ENCODE measurements at regions not wholly inside any gene's neighbourhood (a gene's known extent, or its start where the extent isn't known, plus 50 kb on each side); places are given as distances from the start of the nearest gene placed in this dataset.

DNA sequence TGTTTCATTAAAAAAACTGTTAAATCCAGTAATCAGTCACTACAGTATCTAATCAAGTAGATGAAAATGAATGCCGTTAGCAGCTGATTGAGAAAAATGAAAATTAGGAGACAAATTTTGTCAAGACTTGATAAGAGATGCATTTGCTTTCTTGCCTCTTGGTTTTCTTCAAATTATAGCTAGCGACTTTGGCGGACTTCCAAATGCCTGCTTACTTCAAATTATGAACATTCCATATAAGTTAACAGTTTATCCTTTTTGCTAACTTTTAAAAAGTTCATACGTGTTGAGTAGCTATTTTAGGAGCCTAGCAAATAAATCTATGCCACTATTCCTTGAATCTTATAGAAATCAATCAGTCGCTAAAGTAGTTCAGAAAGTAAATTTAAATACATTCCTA, 58.8 kb downstream of the PPP4R3C start:
- TF ChIP-seq, protein P1, sequence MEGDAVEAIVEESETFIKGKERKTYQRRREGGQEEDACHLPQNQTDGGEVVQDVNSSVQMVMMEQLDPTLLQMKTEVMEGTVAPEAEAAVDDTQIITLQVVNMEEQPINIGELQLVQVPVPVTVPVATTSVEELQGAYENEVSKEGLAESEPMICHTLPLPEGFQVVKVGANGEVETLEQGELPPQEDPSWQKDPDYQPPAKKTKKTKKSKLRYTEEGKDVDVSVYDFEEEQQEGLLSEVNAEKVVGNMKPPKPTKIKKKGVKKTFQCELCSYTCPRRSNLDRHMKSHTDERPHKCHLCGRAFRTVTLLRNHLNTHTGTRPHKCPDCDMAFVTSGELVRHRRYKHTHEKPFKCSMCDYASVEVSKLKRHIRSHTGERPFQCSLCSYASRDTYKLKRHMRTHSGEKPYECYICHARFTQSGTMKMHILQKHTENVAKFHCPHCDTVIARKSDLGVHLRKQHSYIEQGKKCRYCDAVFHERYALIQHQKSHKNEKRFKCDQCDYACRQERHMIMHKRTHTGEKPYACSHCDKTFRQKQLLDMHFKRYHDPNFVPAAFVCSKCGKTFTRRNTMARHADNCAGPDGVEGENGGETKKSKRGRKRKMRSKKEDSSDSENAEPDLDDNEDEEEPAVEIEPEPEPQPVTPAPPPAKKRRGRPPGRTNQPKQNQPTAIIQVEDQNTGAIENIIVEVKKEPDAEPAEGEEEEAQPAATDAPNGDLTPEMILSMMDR (IDR thresholded peaks at IDR 0.05; ENCODE audit: low read depth, low read length, missing control alignments) = no peak
- H3K4me3 ChIP-seq (replicated peaks; ENCODE audit: low read depth, low read length) = no peak overlapping the region
- DNase-seq (ENCODE audit: extremely low read depth, low read depth) = no peak

DNA sequence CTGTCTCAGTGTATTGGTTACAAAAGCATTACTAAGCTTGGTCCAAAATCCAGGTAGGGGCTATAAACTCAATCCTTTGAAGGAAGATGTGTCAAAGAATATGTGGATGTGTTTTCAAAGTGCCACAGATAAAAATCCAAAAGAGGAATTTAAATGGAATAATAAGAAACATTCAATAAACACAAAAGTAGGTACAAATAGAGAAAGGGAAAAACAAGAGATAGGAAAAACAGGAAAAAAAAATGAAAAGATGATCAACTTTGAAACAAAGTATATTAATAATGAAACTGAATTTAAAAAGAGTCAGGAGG, 64.0 kb downstream of the PPP4R3C start:
- DNase-seq (ENCODE audit: extremely low read depth, low read depth) = no peak
- H3K4me3 ChIP-seq (replicated peaks; ENCODE audit: low read depth, low read length) = no peak overlapping the region
- TF ChIP-seq, protein P1 (IDR thresholded peaks at IDR 0.05; ENCODE audit: low read depth, low read length, missing control alignments) = no peak

DNA sequence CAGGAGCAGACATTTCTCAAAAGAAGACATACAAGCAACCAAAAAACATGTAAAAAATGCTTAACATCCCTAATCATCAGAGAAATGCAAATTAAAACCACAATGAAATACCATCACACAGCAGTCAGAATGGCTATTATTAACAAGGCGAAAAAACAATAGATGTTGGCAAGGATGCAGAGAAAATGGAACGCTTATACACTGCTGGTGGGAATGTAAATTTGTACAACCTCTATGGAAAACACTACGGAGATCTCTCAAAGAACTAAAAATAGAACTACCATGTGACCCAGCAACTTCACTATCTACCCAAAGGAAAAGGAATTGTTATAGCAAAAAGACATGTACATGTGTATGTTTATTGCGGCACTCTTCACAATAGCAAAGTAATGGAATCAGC, 71.5 kb downstream of the PPP4R3C start:
- no peak overlapping the region for H3K4me3 ChIP-seq (replicated peaks; ENCODE audit: low read depth, low read length)
- no peak for DNase-seq (ENCODE audit: extremely low read depth, low read depth)
- TF ChIP-seq, protein P1 (IDR thresholded peaks at IDR 0.05; ENCODE audit: low read depth, low read length, missing control alignments) = no peak

DNA sequence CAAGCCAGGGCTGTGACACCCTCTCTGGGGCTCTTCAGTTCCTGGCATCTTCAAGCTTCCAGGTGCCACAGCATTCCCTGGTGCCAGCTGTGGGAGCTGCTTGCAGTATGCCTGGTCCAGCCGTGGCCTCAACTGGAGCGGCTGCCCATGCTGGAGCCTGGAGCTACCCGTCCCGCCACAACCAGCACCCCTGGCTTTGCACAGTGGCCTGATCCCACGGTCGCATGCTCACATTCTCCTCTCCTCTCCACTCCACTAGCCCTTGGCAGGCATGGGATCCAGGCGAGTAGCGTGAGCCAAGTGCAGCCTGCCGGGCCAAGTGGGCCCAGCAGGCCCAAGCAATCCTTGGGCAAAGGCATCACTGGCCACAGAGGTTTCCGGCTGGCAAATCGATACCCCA, 81.7 kb downstream of the PPP4R3C start:
- H3K4me3 ChIP-seq (replicated peaks; ENCODE audit: low read depth, low read length) = no peak overlapping the region
- TF ChIP-seq, protein P1 (IDR thresholded peaks at IDR 0.05; ENCODE audit: low read depth, low read length, missing control alignments) = no peak

DNA sequence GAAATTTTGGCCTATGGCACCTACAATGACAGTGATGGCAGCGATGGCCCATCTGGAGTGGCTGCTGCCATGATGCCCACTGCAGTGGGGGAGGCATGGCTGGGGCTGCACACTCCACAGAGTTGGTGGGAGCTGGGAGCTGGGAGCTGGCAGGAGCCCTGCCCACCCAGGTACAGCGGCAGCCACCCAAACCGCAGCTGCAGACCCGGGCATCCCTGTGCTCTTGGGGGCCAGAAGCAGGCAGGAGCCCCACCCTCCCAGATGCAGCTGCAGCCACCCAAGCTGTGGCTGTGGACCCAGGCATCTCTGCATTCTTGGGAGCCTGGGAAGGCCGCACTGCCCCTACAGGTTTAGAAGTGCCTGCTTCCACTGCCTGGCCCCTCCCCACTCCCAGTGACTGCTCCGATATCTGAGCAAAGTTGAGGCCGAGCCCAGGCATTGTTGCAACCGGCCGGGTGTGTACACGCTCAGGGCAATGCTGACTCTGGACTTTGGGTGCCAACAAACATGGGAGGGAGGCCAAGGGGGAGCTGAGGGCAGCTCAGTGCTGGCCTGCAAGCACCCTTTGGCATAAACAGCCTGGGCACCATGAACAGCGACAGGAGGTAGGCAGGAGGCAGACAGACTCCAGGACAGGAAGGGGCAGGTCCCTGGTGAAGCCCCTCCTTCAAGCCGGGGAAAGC, 82.8 kb downstream of the PPP4R3C start:
- DNase-seq (ENCODE audit: extremely low read depth, low read depth) = no peak
- no peak overlapping the region for H3K4me3 ChIP-seq (replicated peaks; ENCODE audit: low read depth, low read length)
- TF ChIP-seq, protein P1 (IDR thresholded peaks at IDR 0.05; ENCODE audit: low read depth, low read length, missing control alignments) = no peak

More for the DNA sequence above, 81.7 kb downstream of the PPP4R3C start:
- no peak for DNase-seq (ENCODE audit: extremely low read depth, low read depth)

DNA sequence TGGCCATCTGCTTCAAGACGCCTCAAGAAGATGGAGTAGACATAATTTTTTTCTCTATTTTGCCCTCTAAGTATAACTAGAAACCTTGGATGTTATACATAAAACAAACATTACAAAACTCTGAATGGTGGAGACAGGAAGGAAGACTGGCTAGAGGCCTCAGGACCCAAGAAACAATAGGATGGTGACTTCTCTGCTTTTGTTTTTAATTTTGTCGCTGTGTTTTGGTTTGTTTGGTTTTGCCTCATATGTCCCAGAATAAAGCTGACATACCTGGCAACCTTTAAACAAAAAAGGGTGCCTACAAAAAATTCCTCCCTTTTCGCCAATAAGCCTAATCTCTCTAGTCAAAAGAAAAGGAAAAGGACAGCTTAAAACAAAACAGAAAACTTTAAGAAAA, 109.1 kb downstream of the PPP4R3C start:
- no peak for DNase-seq (ENCODE audit: extremely low read depth, low read depth)
- H3K4me3 ChIP-seq (replicated peaks; ENCODE audit: low read depth, low read length) = no peak overlapping the region
- TF ChIP-seq, protein P1 (IDR thresholded peaks at IDR 0.05; ENCODE audit: low read depth, low read length, missing control alignments) = no peak

DNA sequence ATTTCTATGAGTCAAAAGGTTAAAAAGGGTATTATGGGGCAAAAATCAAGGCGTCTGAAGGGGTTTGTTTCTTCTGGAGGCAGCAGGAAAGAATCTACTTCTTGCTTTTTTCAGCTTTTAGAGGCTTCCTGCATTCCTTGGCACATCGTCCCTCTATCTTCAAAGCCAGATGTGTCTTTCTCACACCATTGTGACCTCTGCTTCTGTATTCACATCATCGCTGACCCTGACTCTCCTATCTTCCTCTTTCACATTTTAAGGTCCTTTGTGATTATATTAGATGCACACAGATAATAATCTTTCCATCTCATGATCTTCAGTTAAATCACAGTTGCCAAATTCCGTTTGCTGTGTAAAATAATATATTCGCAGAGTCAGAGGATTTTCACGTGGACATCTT, 112.7 kb downstream of the PPP4R3C start:
- TF ChIP-seq, protein P1 (IDR thresholded peaks at IDR 0.05; ENCODE audit: low read depth, low read length, missing control alignments) = no peak
- no peak for DNase-seq (ENCODE audit: extremely low read depth, low read depth)
- H3K4me3 ChIP-seq (replicated peaks; ENCODE audit: low read depth, low read length) = no peak overlapping the region
